Lower lobe of right lung (tissue), 2 donors: ENCODE measurements at regions not wholly inside any gene's neighbourhood (a gene's known extent, or its start where the extent isn't known, plus 50 kb on each side); places are given as distances from the start of the nearest gene placed in this dataset.

Experiments used
- ATAC-seq, 2 donors: fragments of 200-7000 bp; cut with Tn5 transposase; one replicate each; pipeline ENCODE4 v1.9.1; 2020 to 2022; ENCODE audit warnings: mild to moderate bottlenecking in 2 of 2, moderate library complexity in 2 of 2
- DNase-seq: peaks from one replicate; pipeline ENCODE4 v3.0.0-alpha.2; 2020
- H3K27ac ChIP-seq: fragments of 200-600 bp; one replicate; pipeline ENCODE4 v1.8.0; 2022
- H3K27me3 ChIP-seq: fragments of 200-600 bp; one replicate; pipeline ENCODE4 v1.8.0; 2022; ENCODE audit warnings: low read depth
- H3K36me3 ChIP-seq: fragments of 200-600 bp; one replicate; pipeline ENCODE4 v1.8.0; 2022; ENCODE audit warnings: mild to moderate bottlenecking
- H3K4me1 ChIP-seq: fragments of 200-600 bp; one replicate; pipeline ENCODE4 v1.8.0; 2022
- H3K4me3 ChIP-seq: fragments of 200-600 bp; one replicate; pipeline ENCODE4 v1.8.0; 2022; ENCODE audit warnings: mild to moderate bottlenecking
- H3K9me3 ChIP-seq: fragments of 200-600 bp; one replicate; pipeline ENCODE4 v1.8.0; 2022
- intact Hi-C: fragments of 100-400 bp; cut with DNase I; formaldehyde crosslinking; loops from one replicate; pipeline ENCODE4 v1.11.0; 2022
- TF ChIP-seq, protein P1 (sequence below): fragments of 200-600 bp; IDR thresholded peaks from one replicate; pipeline ENCODE4 v1.8.0; 2022; ENCODE audit warnings: antibody characterized with exemption, mild to moderate bottlenecking
- donor health status: DM: no; HTN: yes; CAD: no; lungs with severe emphysema.

DNA sequence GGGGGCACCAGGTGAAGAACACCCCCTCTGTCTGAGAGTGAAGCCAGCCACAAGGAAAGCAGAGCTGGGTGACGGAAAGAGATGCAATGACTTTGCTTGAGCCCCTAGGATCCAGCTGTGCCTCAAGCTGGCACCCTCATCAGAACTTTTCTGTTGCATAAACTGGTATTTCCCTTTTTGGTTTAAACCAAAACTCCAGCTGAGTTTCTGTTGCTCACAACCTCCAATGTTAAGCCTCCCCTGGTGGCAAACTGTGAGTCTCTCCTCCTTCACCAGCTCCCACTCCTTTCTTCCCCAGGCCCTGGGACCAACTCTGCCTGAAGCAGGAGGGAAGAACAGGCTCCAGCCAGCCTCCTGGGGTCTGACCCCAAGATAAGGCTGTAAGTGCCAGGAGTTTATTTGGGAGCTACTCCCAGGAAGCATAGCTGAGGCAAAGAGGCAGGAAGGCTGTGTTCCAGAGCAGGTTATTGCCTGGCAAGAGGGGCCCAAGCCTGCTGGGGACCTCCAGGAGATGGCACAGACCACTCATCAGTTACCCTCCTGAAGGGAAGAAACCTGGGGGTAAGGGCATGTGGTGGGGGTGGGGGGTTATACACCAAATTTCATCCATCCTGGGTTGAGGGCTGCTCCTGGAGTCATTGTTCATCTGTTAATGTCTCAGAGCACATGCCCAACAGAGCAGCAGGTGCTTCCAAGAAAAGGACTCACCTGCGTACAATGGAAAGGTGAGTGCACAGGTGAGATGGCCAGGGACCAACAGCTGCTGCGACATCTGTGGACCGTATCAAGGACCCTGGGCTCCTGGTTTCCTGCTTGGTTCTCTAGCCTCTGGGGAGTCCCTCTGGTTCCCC, 73.3 kb upstream of the NANOS1 start:
- Histone ChIP-seq H3K4me3 (no peak overlapping the region), H3K36me3 (no peaks in the 10 kb centered on the region), H3K4me1 (peaks cover 23% of the 10 kb centered on the region), H3K9me3 (no peaks in the 10 kb centered on the region), H3K27me3 (no peaks in the 10 kb centered on the region), H3K27ac (no peak overlapping the region)
- intact Hi-C loops = no loop called here
- TF ChIP-seq, protein P1, sequence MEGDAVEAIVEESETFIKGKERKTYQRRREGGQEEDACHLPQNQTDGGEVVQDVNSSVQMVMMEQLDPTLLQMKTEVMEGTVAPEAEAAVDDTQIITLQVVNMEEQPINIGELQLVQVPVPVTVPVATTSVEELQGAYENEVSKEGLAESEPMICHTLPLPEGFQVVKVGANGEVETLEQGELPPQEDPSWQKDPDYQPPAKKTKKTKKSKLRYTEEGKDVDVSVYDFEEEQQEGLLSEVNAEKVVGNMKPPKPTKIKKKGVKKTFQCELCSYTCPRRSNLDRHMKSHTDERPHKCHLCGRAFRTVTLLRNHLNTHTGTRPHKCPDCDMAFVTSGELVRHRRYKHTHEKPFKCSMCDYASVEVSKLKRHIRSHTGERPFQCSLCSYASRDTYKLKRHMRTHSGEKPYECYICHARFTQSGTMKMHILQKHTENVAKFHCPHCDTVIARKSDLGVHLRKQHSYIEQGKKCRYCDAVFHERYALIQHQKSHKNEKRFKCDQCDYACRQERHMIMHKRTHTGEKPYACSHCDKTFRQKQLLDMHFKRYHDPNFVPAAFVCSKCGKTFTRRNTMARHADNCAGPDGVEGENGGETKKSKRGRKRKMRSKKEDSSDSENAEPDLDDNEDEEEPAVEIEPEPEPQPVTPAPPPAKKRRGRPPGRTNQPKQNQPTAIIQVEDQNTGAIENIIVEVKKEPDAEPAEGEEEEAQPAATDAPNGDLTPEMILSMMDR = no peak
- no peak for DNase-seq
- no peak for ATAC-seq

DNA sequence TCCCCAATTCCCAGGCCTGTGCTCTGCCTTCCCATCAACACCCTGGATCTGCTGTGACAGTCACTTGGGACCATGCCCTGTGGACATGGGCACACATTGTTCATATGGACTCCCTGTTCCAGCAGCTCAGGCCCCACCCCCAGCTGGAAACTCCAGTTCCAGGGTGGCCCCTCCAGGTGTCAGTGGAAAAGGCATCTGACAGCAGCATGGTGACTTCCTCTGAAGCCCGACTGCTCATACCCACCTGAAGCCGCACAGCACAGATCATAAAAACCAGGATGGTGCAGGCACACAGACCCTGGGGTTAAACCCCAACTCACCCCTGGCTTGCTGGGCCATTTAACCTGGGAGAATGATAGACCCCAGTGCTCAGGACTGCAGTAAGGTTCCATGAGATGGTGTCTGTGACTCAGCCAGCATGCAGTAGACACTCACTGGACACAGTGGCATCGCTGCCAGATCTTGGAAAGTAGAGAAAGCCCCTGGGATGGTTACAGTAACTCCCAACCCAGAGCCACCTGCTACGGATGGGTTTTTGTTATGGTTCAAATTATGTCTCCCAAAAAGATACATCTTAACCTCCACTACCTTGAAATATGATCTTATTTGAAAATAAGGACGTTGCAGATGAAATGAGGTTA, 72.6 kb upstream of the NANOS1 start:
- Histone ChIP-seq H3K9me3 (no peaks in the 10 kb centered on the region), H3K4me3 (no peak overlapping the region), H3K27ac (no peak overlapping the region), H3K4me1 (peaks cover 23% of the 10 kb centered on the region), H3K27me3 (no peaks in the 10 kb centered on the region), H3K36me3 (no peaks in the 10 kb centered on the region)
- no peak for ATAC-seq
- DNase-seq = no peak
- intact Hi-C loops = no loop called here
- TF ChIP-seq, protein P1 = no peak

DNA sequence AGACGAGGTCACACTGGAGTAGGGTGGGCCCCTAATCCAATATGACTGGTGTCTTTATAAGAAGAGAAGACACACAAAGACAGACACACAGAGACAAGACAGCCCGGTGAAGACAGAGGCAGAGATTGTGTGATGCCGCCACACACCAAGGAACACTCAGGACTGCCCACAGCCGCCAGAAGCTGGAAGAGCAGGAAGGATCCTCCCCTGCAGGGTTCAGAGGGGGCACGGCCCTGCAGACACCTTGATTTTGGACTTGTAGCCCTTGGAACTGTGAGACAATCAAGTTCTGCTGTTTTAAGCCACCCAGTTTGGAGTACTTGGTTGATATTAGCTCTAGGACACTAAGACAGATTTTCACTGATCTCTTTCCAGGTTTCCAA, 72.1 kb upstream of the NANOS1 start:
- intact Hi-C loops = no loop called here
- no peaks in the 10 kb centered on the region for H3K9me3 ChIP-seq
- no peaks in the 10 kb centered on the region for H3K27me3 ChIP-seq
- H3K27ac ChIP-seq = no peak overlapping the region
- DNase-seq (no peak), ATAC-seq (no peak)
- no peaks in the 10 kb centered on the region for H3K36me3 ChIP-seq
- no peak overlapping the region for H3K4me3 ChIP-seq
- H3K4me1 ChIP-seq = peaks cover 23% of the 10 kb centered on the region
- TF ChIP-seq, protein P1 = no peak

DNA sequence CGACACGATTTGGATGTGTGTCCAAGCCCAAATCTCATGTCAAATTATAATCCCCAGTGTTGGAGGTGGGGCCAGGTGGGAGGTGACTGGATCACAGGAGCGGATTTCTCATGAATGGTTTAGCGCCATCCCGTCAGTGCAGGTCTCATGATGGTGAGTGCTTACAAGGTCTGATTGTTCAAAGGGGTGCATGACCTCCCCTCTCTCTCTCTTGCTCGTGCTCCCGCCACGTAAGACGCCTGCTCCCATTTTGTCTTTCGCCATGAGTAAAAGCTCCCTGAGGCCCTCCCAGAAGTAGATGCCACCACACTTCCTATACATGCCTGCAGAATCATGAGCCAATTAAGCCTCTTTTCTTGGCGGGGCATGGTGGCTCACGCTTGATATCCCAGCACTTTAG, 71.5 kb upstream of the NANOS1 start:
- Histone ChIP-seq H3K36me3 (no peaks in the 10 kb centered on the region), H3K27ac (no peak overlapping the region), H3K27me3 (no peaks in the 10 kb centered on the region), H3K9me3 (no peaks in the 10 kb centered on the region), H3K4me3 (no peak overlapping the region), H3K4me1 (peaks cover 23% of the 10 kb centered on the region)
- DNase-seq (no peak), ATAC-seq (no peak)
- TF ChIP-seq, protein P1 = no peak
- intact Hi-C loops = no loop called here

DNA sequence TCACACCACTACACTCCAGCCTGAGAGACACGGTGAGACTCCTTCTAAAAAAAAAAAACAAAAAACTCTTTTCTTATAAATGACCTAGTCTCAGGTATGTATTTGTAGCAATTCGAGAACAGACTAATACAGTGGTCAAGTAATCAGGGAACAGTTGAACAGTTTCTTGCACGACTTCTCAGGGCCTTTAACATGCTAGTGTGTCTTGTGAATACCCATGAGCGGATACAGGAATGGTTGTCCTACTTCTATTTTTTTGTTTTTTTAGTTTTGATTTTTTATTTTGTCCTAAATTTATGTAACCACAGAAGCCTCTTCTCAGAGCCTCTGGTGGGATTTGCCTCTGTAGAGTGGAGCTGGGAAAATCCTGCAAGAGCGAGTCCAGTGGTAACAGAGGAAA, 71.0 kb upstream of the NANOS1 start:
- Histone ChIP-seq H3K4me3 (no peak overlapping the region), H3K36me3 (no peaks in the 10 kb centered on the region), H3K27me3 (no peaks in the 10 kb centered on the region), H3K27ac (no peak overlapping the region), H3K9me3 (no peaks in the 10 kb centered on the region), H3K4me1 (peaks cover 23% of the 10 kb centered on the region)
- no peak for ATAC-seq
- no peak for DNase-seq
- TF ChIP-seq, protein P1 = no peak
- intact Hi-C loops = no loop called here
